ENCODE measurements at regions not wholly inside any gene's neighbourhood (a gene's known extent, or its start where the extent isn't known, plus 50 kb on each side); places are given as distances from the start of the nearest gene placed in this dataset.

DNA sequence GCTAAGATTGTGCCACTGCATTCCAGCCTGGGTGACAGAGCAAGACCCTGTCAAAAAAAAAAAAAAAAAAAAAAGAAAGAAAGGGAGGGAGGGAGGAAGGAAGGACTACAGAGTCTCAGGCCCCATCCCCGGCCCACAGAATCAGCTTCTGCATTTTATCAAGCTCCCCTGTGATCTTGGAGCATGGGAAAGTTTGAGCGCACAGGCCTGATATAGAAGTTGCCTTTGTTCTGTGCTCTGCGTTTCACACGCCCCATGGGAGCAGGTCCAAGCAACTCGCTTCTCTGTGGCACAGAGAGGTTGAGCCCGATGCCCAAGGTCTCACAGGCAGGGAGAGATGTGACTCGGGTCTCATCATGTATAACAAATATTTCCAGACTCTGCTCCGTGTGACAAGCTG lies 101.8 kb downstream of the PHETA1 start:
- TF ChIP-seq POLR2A (IDR thresholded peaks at IDR 0.05): no peak
- TF ChIP-seq, protein P1, sequence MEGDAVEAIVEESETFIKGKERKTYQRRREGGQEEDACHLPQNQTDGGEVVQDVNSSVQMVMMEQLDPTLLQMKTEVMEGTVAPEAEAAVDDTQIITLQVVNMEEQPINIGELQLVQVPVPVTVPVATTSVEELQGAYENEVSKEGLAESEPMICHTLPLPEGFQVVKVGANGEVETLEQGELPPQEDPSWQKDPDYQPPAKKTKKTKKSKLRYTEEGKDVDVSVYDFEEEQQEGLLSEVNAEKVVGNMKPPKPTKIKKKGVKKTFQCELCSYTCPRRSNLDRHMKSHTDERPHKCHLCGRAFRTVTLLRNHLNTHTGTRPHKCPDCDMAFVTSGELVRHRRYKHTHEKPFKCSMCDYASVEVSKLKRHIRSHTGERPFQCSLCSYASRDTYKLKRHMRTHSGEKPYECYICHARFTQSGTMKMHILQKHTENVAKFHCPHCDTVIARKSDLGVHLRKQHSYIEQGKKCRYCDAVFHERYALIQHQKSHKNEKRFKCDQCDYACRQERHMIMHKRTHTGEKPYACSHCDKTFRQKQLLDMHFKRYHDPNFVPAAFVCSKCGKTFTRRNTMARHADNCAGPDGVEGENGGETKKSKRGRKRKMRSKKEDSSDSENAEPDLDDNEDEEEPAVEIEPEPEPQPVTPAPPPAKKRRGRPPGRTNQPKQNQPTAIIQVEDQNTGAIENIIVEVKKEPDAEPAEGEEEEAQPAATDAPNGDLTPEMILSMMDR (IDR thresholded peaks at IDR 0.05): no peak

All from heart left ventricle (tissue), 13 donors.